ENCODE measurements at regions not wholly inside any gene's neighbourhood (a gene's known extent, or its start where the extent isn't known, plus 50 kb on each side); places are given as distances from the start of the nearest gene placed in this dataset.
A peak's percentile ranks its signal among the peaks of the same experiment; 100 is the strongest.
"Not testable (repeated sequence)": the region's sequence is repeated elsewhere in the genome, so short reads cannot be mapped to it uniquely, and the experiment has no call there.

GRCh38 chr9:138211544-138212219 lies 334.1 kb downstream of the CACNA1B start:
- TF ChIP-seq, protein P1, sequence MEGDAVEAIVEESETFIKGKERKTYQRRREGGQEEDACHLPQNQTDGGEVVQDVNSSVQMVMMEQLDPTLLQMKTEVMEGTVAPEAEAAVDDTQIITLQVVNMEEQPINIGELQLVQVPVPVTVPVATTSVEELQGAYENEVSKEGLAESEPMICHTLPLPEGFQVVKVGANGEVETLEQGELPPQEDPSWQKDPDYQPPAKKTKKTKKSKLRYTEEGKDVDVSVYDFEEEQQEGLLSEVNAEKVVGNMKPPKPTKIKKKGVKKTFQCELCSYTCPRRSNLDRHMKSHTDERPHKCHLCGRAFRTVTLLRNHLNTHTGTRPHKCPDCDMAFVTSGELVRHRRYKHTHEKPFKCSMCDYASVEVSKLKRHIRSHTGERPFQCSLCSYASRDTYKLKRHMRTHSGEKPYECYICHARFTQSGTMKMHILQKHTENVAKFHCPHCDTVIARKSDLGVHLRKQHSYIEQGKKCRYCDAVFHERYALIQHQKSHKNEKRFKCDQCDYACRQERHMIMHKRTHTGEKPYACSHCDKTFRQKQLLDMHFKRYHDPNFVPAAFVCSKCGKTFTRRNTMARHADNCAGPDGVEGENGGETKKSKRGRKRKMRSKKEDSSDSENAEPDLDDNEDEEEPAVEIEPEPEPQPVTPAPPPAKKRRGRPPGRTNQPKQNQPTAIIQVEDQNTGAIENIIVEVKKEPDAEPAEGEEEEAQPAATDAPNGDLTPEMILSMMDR (IDR thresholded peaks at IDR 0.05): peak in 3 of 9 donors; percentile 5 to 22 (median 15)
- DNase-seq; H3K36me3 ChIP-seq; H3K4me3 ChIP-seq; H3K9me3 ChIP-seq; H3K27me3 ChIP-seq; H3K4me1 ChIP-seq; H3K27ac ChIP-seq; ATAC-seq; intact Hi-C loops (cut with DNase I): not testable (repeated sequence)
- WGBS, 2 donors: 40 to 44% methylated on average over 7 of the region's 7 CpGs

- H3K27ac ChIP-seq; H3K9me3 ChIP-seq; ATAC-seq; intact Hi-C loops (cut with DNase I); H3K4me3 ChIP-seq; H3K36me3 ChIP-seq; H3K4me1 ChIP-seq; DNase-seq; H3K27me3 ChIP-seq: not testable (repeated sequence)
- WGBS, 2 donors: 100% methylated on average over 1 of the region's 3 CpGs
These were observed 335.2 kb downstream of the CACNA1B start for GRCh38 chr9:138212811-138213210.

GRCh38 chr9:138213748-138214147 lies 336.2 kb downstream of the CACNA1B start:
- intact Hi-C loops (cut with DNase I); H3K4me3 ChIP-seq; H3K27me3 ChIP-seq; H3K4me1 ChIP-seq; H3K36me3 ChIP-seq; DNase-seq; H3K9me3 ChIP-seq: not testable (repeated sequence)
- 59 to 65% methylated on average over 3 to 4 of the region's 6 CpGs for WGBS, 2 donors
- peak in 7 of 8 donors; percentile 29 to 73 (median 51) for ATAC-seq
- H3K27ac ChIP-seq: peak overlapping the region in 1 of 10 donors; percentile 72

GRCh38 chr9:138214548-138214947 lies 337.0 kb downstream of the CACNA1B start:
- H3K36me3 ChIP-seq, DNase-seq: not testable (repeated sequence)
- 67 to 96% methylated on average over 7 to 8 of the region's 8 CpGs for WGBS, 2 donors

DNA sequence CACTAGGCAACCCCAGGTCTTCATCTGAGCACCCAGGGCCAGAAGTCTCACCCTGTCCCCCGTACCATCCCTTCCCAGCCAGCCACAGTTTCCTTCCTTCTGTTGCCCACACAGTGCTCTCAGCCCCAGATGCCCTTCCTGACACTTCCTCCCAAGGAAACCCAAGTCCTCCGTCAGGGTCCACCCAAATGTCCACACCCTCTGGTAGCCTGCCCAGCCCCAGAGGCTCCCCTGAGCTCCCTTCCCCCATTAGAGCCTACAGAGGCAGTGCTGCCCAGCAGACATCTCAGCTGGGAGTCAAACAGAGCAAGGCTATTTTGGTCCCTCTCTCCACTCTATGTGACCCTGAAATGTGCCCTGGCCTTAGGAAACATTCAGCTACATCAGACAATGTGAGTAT lies 338.0 kb downstream of the CACNA1B start:
- H3K4me3 ChIP-seq; H3K9me3 ChIP-seq; H3K36me3 ChIP-seq; H3K4me1 ChIP-seq; H3K27me3 ChIP-seq; DNase-seq; intact Hi-C loops (cut with DNase I): not testable (repeated sequence)
- WGBS, 2 donors: no CpG with 5 or more reads among the region's 2 CpGs
- H3K27ac ChIP-seq: peak overlapping the region in 1 of 10 donors; percentile 40
- peak; percentile 62 to 83 (median 72) for ATAC-seq

More at GRCh38 chr9:138214548-138214947, 337.0 kb downstream of the CACNA1B start:
- intact Hi-C loops (cut with DNase I); H3K27me3 ChIP-seq; H3K4me3 ChIP-seq; H3K4me1 ChIP-seq; ATAC-seq; H3K9me3 ChIP-seq: not testable (repeated sequence)
- H3K27ac ChIP-seq: peak overlapping the region in 1 of 10 donors; percentile 72

- H3K9me3 ChIP-seq; intact Hi-C loops (cut with DNase I); DNase-seq; H3K27me3 ChIP-seq; H3K36me3 ChIP-seq; H3K4me1 ChIP-seq: not testable (repeated sequence)
- peak in 1 of 8 donors; percentile 45 for ATAC-seq
- 80 to 82% methylated on average over 6 of the region's 9 CpGs for WGBS, 2 donors
- H3K4me3 ChIP-seq: peak overlapping the region in 1 of 10 donors; percentile 44
- H3K27ac ChIP-seq: peak overlapping the region in 1 of 10 donors; percentile 59
These were observed 339.2 kb downstream of the CACNA1B start for GRCh38 chr9:138216817-138217216.

GRCh38 chr9:138217284-138217850 lies 339.8 kb downstream of the CACNA1B start:
- DNase-seq; H3K36me3 ChIP-seq; intact Hi-C loops (cut with DNase I); H3K9me3 ChIP-seq; H3K27me3 ChIP-seq; H3K4me1 ChIP-seq: not testable (repeated sequence)
- ATAC-seq: peak in 1 of 8 donors; percentile 33
- peak overlapping the region in 1 of 10 donors; percentile 44 for H3K4me3 ChIP-seq
- H3K27ac ChIP-seq: peak overlapping the region in 1 of 10 donors; percentile 74
- WGBS, 2 donors: 38 to 63% methylated on average over 2 to 3 of the region's 5 CpGs

DNA sequence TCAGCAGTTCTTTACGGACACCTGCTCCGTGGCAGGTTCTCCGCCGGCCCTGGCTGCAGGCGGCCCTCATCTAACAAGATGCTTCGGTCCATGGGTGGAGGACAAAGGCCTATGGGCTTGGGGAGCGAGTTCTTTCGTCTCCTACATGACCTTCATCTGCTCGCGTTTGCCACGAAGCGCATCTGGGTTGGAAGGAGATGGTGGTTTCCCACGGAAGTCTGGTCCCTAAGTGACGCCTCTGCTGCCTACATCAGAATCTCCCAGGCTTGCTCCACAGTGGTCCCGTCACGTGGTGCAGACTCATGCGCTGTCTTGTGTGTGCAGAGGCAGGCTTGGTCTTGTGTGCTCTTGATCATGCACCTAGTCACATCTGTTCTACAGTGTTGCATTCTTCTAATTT lies 341.7 kb downstream of the CACNA1B start:
- DNase-seq; H3K4me1 ChIP-seq; H3K27ac ChIP-seq; H3K27me3 ChIP-seq; ATAC-seq; H3K4me3 ChIP-seq; H3K36me3 ChIP-seq; intact Hi-C loops (cut with DNase I); H3K9me3 ChIP-seq: not testable (repeated sequence)
- WGBS, 2 donors: 85 to 91% methylated on average over 17 of the region's 17 CpGs

DNA sequence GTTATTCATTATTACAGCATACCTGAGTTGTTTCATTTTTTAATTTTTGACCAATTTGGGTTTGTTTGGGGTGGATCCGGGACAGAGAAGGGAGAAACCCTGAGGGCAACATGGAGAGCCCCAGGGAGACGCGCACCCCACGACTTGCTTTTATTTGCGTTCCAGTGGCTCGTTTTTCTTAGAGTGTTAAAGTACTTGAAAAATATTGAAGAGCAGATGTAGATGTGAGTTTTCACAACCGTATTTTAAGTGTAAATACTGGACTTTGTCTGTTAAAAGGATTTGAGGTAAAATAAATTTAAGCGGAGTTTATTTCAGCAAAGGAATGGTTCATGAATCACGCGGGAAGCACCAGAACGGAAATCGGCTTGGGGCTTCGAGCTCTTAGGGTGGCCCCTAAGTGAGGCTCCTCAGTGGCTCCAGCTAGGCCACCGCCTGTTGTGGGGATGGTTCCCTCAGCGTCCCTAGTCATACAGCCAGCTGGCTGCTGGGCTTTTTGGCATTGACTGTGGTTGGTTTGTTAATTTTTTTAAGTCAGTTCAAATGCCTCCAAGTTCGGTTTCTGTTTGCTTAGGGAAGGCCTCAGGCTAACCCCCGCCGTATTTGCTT lies 344.0 kb downstream of the CACNA1B start:
- ATAC-seq: not testable (repeated sequence)
- WGBS, 2 donors: 84 to 94% methylated on average over 4 of the region's 18 CpGs

DNA sequence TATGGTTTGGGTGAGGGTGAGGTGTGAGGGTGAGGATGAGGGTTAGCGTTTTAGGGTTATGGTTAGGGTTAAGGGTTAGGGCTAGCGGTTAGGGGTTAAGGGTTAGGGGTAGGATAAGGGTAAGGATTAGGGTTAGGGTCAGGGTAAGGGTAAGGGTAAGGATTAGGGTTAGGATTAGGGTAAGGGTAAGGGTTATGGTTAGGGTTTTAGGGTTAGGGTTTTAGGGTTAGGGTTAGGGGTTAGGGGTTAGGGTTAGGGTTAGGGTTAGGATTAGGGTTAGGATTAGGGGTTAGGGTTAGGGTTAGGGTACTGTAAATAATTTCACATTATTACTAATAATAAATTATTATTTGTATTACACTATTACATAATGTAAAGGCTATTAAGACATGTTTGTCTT lies 359.5 kb downstream of the CACNA1B start:
- H3K4me3 ChIP-seq; H3K27ac ChIP-seq; H3K27me3 ChIP-seq; DNase-seq; ATAC-seq; H3K4me1 ChIP-seq; H3K36me3 ChIP-seq; H3K9me3 ChIP-seq; intact Hi-C loops (cut with DNase I): not testable (repeated sequence)
- WGBS, 2 donors: no CpG with 5 or more reads among the region's 2 CpGs

More for the DNA sequence above, 344.0 kb downstream of the CACNA1B start:
- H3K27ac ChIP-seq; H3K4me3 ChIP-seq; H3K36me3 ChIP-seq; DNase-seq; H3K27me3 ChIP-seq; H3K4me1 ChIP-seq; intact Hi-C loops (cut with DNase I); H3K9me3 ChIP-seq: not testable (repeated sequence)

All from heart right ventricle (tissue), 16 donors.